ENCODE measurements at regions not wholly inside any gene's neighbourhood (a gene's known extent, or its start where the extent isn't known, plus 50 kb on each side); places are given as distances from the start of the nearest gene placed in this dataset.
A peak's percentile ranks its signal among the peaks of the same experiment; 100 is the strongest.

GRCh38 chr11:80967649-80968048 is 1526.8 kb upstream of the TENM4 start:
- no peaks in the 10 kb centered on the region for H3K27me3 ChIP-seq (ENCODE audit: control insufficient read depth in 1 of 2, insufficient read depth in 1 of 2, low read length in 2 of 2)
- no peak overlapping the region for H2BK12ac ChIP-seq (ENCODE audit: low read length in 2 of 2)
- H3K36me3 ChIP-seq (ENCODE audit: control insufficient read depth in 1 of 2, insufficient read depth in 2 of 2, low read depth in 1 of 2, low read length in 2 of 2), result no peaks in the 10 kb centered on the region
- H3K4ac ChIP-seq (ENCODE audit: low read depth in 1 of 2, low read length in 2 of 2), result no peak overlapping the region
- H3K4me1 ChIP-seq (ENCODE audit: control insufficient read depth, insufficient read depth, low read depth, low read length), result no peaks in the 10 kb centered on the region
- H3K27ac ChIP-seq (ENCODE audit: low read length, poor library complexity, severe bottlenecking), result no peak overlapping the region
- 94% methylated on average over 3 of the region's 5 CpGs for WGBS
- no peaks in the 10 kb centered on the region for H3K9me3 ChIP-seq (ENCODE audit: control insufficient read depth, low read length)
- no peak overlapping the region for H3K18ac ChIP-seq (ENCODE audit: low read depth in 1 of 2, low read length in 2 of 2)
- H2AFZ ChIP-seq (ENCODE audit: low read depth, low read length), result no peak overlapping the region
- H4K8ac ChIP-seq (ENCODE audit: low read length), result no peak overlapping the region
- H3K4me2 ChIP-seq (ENCODE audit: low read length, poor library complexity, severe bottlenecking), result no peak overlapping the region
- no peak for DNase-seq
- H2BK120ac ChIP-seq (ENCODE audit: low read depth, low read length), result no peak overlapping the region
- no peak overlapping the region for H2BK5ac ChIP-seq (ENCODE audit: low read depth, low read length, poor library complexity, severe bottlenecking)
- no peak overlapping the region for H3K4me3 ChIP-seq (ENCODE audit: insufficient read depth in 1 of 2, low read depth in 1 of 2, low read length in 2 of 2)
- peak overlapping the region; percentile 7 for H3K9ac ChIP-seq (ENCODE audit: low read length)
- H2BK15ac ChIP-seq (ENCODE audit: low read depth, poor library complexity, severe bottlenecking), result no peak overlapping the region
- no peak overlapping the region for H2AK5ac ChIP-seq (ENCODE audit: low read length, severe bottlenecking)
- H3K23ac ChIP-seq (ENCODE audit: low read length in 2 of 2), result no peak overlapping the region
- H3K79me1 ChIP-seq (replicated peaks; ENCODE audit: low read length, poor library complexity, severe bottlenecking), result no peaks in the 10 kb centered on the region
- no peak overlapping the region for H4K91ac ChIP-seq (ENCODE audit: low read length)
- no peak overlapping the region for H3K14ac ChIP-seq (ENCODE audit: low read length in 2 of 2)

DNA sequence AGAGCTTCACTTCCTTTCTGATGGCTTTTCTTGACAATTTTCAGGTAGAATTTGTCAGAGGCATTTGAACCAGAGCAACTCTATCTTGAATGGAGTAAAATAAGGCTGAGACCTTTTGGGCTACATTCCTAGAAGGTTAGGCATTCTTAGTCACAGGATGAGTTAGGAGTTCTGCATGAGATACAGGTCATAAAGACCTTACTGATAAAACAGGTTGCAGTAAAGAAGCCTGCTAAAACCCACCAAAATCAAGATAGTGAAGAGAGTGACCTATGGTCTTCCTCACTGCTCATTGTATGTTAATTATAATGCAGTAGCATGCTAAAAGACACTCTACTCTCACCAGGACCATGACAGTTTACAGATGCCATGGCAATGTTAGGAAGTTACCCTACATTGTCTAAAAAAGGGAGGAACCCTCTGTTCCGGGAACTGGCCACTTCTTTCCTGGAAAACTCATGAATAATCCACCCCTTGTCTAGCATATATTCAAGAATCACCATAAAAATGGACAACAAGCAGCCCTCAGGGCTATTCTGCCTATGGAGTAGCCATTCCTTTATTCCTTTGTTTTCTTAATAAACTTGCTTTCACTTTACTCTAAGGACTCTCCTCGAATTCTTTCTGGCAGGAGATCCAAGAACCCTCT is 1519.7 kb upstream of the TENM4 start:
- Histone ChIP-seq H2AFZ (ENCODE audit: low read depth, low read length) (no peak overlapping the region), H3K27me3 (ENCODE audit: control insufficient read depth in 1 of 2, insufficient read depth in 1 of 2, low read length in 2 of 2) (no peaks in the 10 kb centered on the region), H3K23ac (ENCODE audit: low read length in 2 of 2) (no peak overlapping the region), H3K18ac (ENCODE audit: low read depth in 1 of 2, low read length in 2 of 2) (no peak overlapping the region), H3K79me1 (replicated peaks; ENCODE audit: low read length, poor library complexity, severe bottlenecking) (no peaks in the 10 kb centered on the region), H3K4me2 (ENCODE audit: low read length, poor library complexity, severe bottlenecking) (no peak overlapping the region), H4K8ac (ENCODE audit: low read length) (no peak overlapping the region), H2BK12ac (ENCODE audit: low read length in 2 of 2) (no peak overlapping the region), H2BK120ac (ENCODE audit: low read depth, low read length) (no peak overlapping the region), H3K9ac (ENCODE audit: low read length) (no peak overlapping the region), H3K4me1 (ENCODE audit: control insufficient read depth, insufficient read depth, low read depth, low read length) (no peaks in the 10 kb centered on the region), H3K27ac (ENCODE audit: low read length, poor library complexity, severe bottlenecking) (no peak overlapping the region), H3K4ac (ENCODE audit: low read depth in 1 of 2, low read length in 2 of 2) (no peak overlapping the region), H3K4me3 (ENCODE audit: insufficient read depth in 1 of 2, low read depth in 1 of 2, low read length in 2 of 2) (no peak overlapping the region), H3K14ac (ENCODE audit: low read length in 2 of 2) (no peak overlapping the region), H3K9me3 (ENCODE audit: control insufficient read depth, low read length) (no peaks in the 10 kb centered on the region), H2AK5ac (ENCODE audit: low read length, severe bottlenecking) (no peak overlapping the region), H4K91ac (ENCODE audit: low read length) (no peak overlapping the region), H2BK5ac (ENCODE audit: low read depth, low read length, poor library complexity, severe bottlenecking) (no peak overlapping the region), H3K36me3 (ENCODE audit: control insufficient read depth in 1 of 2, insufficient read depth in 2 of 2, low read depth in 1 of 2, low read length in 2 of 2) (no peaks in the 10 kb centered on the region), H2BK15ac (ENCODE audit: low read depth, poor library complexity, severe bottlenecking) (no peak overlapping the region)
- no peak for DNase-seq
- WGBS, result 84% methylated on average over 2 of the region's 2 CpGs

DNA sequence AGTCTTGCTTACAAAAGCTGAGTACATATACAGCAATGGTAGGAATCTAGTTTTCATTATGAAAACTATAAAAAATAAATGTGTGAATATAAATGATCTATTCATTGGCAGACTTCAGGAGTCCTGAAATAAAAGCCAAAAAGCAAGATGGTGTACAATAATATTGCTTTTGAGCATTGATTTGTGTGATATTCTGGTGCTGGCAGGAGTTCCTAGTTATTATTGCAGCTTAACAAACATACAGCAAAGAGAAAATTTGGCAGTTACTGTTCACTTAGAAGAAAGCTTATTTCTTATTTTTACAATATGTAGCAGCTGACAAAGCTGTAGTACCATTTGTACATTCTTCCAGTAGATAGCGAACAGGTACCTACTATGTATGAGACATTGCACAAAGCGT is 1518.9 kb upstream of the TENM4 start:
- no peak overlapping the region for H2BK5ac ChIP-seq (ENCODE audit: low read depth, low read length, poor library complexity, severe bottlenecking)

GRCh38 chr11:80958987-80959386 is 1518.2 kb upstream of the TENM4 start:
- WGBS, result 95% methylated on average over 2 of the region's 4 CpGs
- Histone ChIP-seq H2BK15ac (ENCODE audit: low read depth, poor library complexity, severe bottlenecking) (no peak overlapping the region), H2AFZ (ENCODE audit: low read depth, low read length) (no peak overlapping the region), H3K27ac (ENCODE audit: low read length, poor library complexity, severe bottlenecking) (no peak overlapping the region), H3K14ac (ENCODE audit: low read length in 2 of 2) (no peak overlapping the region), H3K9ac (ENCODE audit: low read length) (peak overlapping the region; percentile 52), H3K23ac (ENCODE audit: low read length in 2 of 2) (no peak overlapping the region), H3K36me3 (ENCODE audit: control insufficient read depth in 1 of 2, insufficient read depth in 2 of 2, low read depth in 1 of 2, low read length in 2 of 2) (no peaks in the 10 kb centered on the region), H4K91ac (ENCODE audit: low read length) (no peak overlapping the region), H3K79me1 (replicated peaks; ENCODE audit: low read length, poor library complexity, severe bottlenecking) (no peaks in the 10 kb centered on the region), H2BK12ac (ENCODE audit: low read length in 2 of 2) (no peak overlapping the region), H3K27me3 (ENCODE audit: control insufficient read depth in 1 of 2, insufficient read depth in 1 of 2, low read length in 2 of 2) (no peaks in the 10 kb centered on the region), H3K9me3 (ENCODE audit: control insufficient read depth, low read length) (no peaks in the 10 kb centered on the region), H2BK120ac (ENCODE audit: low read depth, low read length) (no peak overlapping the region), H3K4me2 (ENCODE audit: low read length, poor library complexity, severe bottlenecking) (no peak overlapping the region), H2BK5ac (ENCODE audit: low read depth, low read length, poor library complexity, severe bottlenecking) (no peak overlapping the region), H2AK5ac (ENCODE audit: low read length, severe bottlenecking) (no peak overlapping the region), H4K8ac (ENCODE audit: low read length) (no peak overlapping the region), H3K4me3 (ENCODE audit: insufficient read depth in 1 of 2, low read depth in 1 of 2, low read length in 2 of 2) (peak overlapping the region in 1 of 2 experiments; percentile 24), H3K4me1 (ENCODE audit: control insufficient read depth, insufficient read depth, low read depth, low read length) (no peaks in the 10 kb centered on the region), H3K4ac (ENCODE audit: low read depth in 1 of 2, low read length in 2 of 2) (no peak overlapping the region), H3K18ac (ENCODE audit: low read depth in 1 of 2, low read length in 2 of 2) (no peak overlapping the region)
- no peak for DNase-seq

More for the DNA sequence above, 1518.9 kb upstream of the TENM4 start:
- Histone ChIP-seq H3K79me1 (replicated peaks; ENCODE audit: low read length, poor library complexity, severe bottlenecking) (no peaks in the 10 kb centered on the region), H2BK12ac (ENCODE audit: low read length in 2 of 2) (no peak overlapping the region), H2AFZ (ENCODE audit: low read depth, low read length) (no peak overlapping the region), H4K8ac (ENCODE audit: low read length) (no peak overlapping the region), H3K9me3 (ENCODE audit: control insufficient read depth, low read length) (no peaks in the 10 kb centered on the region), H2BK120ac (ENCODE audit: low read depth, low read length) (no peak overlapping the region), H3K27ac (ENCODE audit: low read length, poor library complexity, severe bottlenecking) (no peak overlapping the region), H3K36me3 (ENCODE audit: control insufficient read depth in 1 of 2, insufficient read depth in 2 of 2, low read depth in 1 of 2, low read length in 2 of 2) (no peaks in the 10 kb centered on the region), H3K14ac (ENCODE audit: low read length in 2 of 2) (no peak overlapping the region), H3K18ac (ENCODE audit: low read depth in 1 of 2, low read length in 2 of 2) (no peak overlapping the region), H3K4me2 (ENCODE audit: low read length, poor library complexity, severe bottlenecking) (no peak overlapping the region), H3K4me1 (ENCODE audit: control insufficient read depth, insufficient read depth, low read depth, low read length) (no peaks in the 10 kb centered on the region), H3K4ac (ENCODE audit: low read depth in 1 of 2, low read length in 2 of 2) (no peak overlapping the region), H2BK15ac (ENCODE audit: low read depth, poor library complexity, severe bottlenecking) (no peak overlapping the region), H3K4me3 (ENCODE audit: insufficient read depth in 1 of 2, low read depth in 1 of 2, low read length in 2 of 2) (no peak overlapping the region), H3K23ac (ENCODE audit: low read length in 2 of 2) (no peak overlapping the region), H3K9ac (ENCODE audit: low read length) (no peak overlapping the region), H4K91ac (ENCODE audit: low read length) (no peak overlapping the region), H2AK5ac (ENCODE audit: low read length, severe bottlenecking) (no peak overlapping the region), H3K27me3 (ENCODE audit: control insufficient read depth in 1 of 2, insufficient read depth in 1 of 2, low read length in 2 of 2) (no peaks in the 10 kb centered on the region)
- DNase-seq, result no peak
- 100% methylated on average over 2 of the region's 2 CpGs for WGBS
